Suppressor macrophage treated with lipopolysaccharide for 1 hour (primary cell): ENCODE measurements at regions not wholly inside any gene's neighbourhood (a gene's known extent, or its start where the extent isn't known, plus 50 kb on each side); places are given as distances from the start of the nearest gene placed in this dataset.

Source experiments
- DNase-seq, 3 donors: peaks; one replicate each; pipeline ENCODE4 v3.0.0-alpha.2; 2020 to 2022

GRCh38 chr5:24272741-24273140 lies 372.0 kb downstream of the CDH10 start:
- DNase-seq, result no peak

- DNase-seq, result no peak
These were observed 364.6 kb downstream of the CDH10 start for GRCh38 chr5:24280215-24280614.

GRCh38 chr5:24281818-24282217 lies 363.0 kb downstream of the CDH10 start:
- no peak for DNase-seq

- DNase-seq, result no peak
These were observed 355.0 kb downstream of the CDH10 start for GRCh38 chr5:24289582-24290335.

GRCh38 chr5:24290536-24290935 lies 354.2 kb downstream of the CDH10 start:
- DNase-seq, result no peak

- no peak for DNase-seq
These were observed 352.9 kb downstream of the CDH10 start for GRCh38 chr5:24291916-24292315.

- no peak for DNase-seq
These were observed 350.4 kb downstream of the CDH10 start for GRCh38 chr5:24294333-24294732.

GRCh38 chr5:24314106-24314505 lies 330.7 kb downstream of the CDH10 start:
- DNase-seq, result no peak

GRCh38 chr5:24320643-24321042 lies 324.1 kb downstream of the CDH10 start:
- no peak for DNase-seq

GRCh38 chr5:24325306-24325832 lies 319.4 kb downstream of the CDH10 start:
- no peak for DNase-seq

- no peak for DNase-seq
These were observed 313.2 kb downstream of the CDH10 start for GRCh38 chr5:24331531-24331930.

GRCh38 chr5:24347158-24347557 lies 297.6 kb downstream of the CDH10 start:
- no peak for DNase-seq

- no peak for DNase-seq
These were observed 293.5 kb downstream of the CDH10 start for GRCh38 chr5:24351285-24351684.

GRCh38 chr5:24353016-24353415 lies 291.8 kb downstream of the CDH10 start:
- no peak for DNase-seq

GRCh38 chr5:24353611-24354010 lies 291.2 kb downstream of the CDH10 start:
- DNase-seq, result no peak

GRCh38 chr5:24363789-24364481 lies 280.8 kb downstream of the CDH10 start:
- no peak for DNase-seq

- DNase-seq, result no peak
These were observed 280.1 kb downstream of the CDH10 start for GRCh38 chr5:24364711-24365110.

GRCh38 chr5:24365406-24365805 lies 279.4 kb downstream of the CDH10 start:
- DNase-seq, result no peak

- DNase-seq, result no peak
These were observed 277.6 kb downstream of the CDH10 start for GRCh38 chr5:24367216-24367615.

GRCh38 chr5:24368115-24368514 lies 276.7 kb downstream of the CDH10 start:
- no peak for DNase-seq

- DNase-seq, result no peak
These were observed 268.6 kb downstream of the CDH10 start for GRCh38 chr5:24376210-24376609.

- DNase-seq, result no peak
These were observed 268.2 kb downstream of the CDH10 start for GRCh38 chr5:24376616-24377015.

GRCh38 chr5:24381861-24382489 lies 262.8 kb downstream of the CDH10 start:
- DNase-seq, result no peak

- no peak for DNase-seq
These were observed 259.7 kb downstream of the CDH10 start for GRCh38 chr5:24385070-24385469.
